Mammary epithelial cell (primary cell): ENCODE measurements at regions not wholly inside any gene's neighbourhood (a gene's known extent, or its start where the extent isn't known, plus 50 kb on each side); places are given as distances from the start of the nearest gene placed in this dataset.

Experiments used
- EZH2 ChIP-seq: IDR thresholded peaks from 2 replicates; pipeline ENCODE4 v1.6.1; 2012; ENCODE audit warnings: low read length, inconsistent platforms, borderline replicate concordance
- TF ChIP-seq, protein P1 (sequence below), 2 donors: IDR thresholded peaks in 1 of 2; conservative IDR thresholded peaks in 1 of 2; 2 replicates each; pipeline ENCODE4 v1.5.1; 2011 to 2012; ENCODE audit warnings: inconsistent platforms in 2 of 2, low read length in 2 of 2, mild to moderate bottlenecking in 2 of 2, control low read depth in 1 of 2, low read depth in 1 of 2; ENCODE audit not compliant: insufficient read depth in 1 of 2; ENCODE audit errors: extremely low read depth in 1 of 2

- TF ChIP-seq, protein P1, sequence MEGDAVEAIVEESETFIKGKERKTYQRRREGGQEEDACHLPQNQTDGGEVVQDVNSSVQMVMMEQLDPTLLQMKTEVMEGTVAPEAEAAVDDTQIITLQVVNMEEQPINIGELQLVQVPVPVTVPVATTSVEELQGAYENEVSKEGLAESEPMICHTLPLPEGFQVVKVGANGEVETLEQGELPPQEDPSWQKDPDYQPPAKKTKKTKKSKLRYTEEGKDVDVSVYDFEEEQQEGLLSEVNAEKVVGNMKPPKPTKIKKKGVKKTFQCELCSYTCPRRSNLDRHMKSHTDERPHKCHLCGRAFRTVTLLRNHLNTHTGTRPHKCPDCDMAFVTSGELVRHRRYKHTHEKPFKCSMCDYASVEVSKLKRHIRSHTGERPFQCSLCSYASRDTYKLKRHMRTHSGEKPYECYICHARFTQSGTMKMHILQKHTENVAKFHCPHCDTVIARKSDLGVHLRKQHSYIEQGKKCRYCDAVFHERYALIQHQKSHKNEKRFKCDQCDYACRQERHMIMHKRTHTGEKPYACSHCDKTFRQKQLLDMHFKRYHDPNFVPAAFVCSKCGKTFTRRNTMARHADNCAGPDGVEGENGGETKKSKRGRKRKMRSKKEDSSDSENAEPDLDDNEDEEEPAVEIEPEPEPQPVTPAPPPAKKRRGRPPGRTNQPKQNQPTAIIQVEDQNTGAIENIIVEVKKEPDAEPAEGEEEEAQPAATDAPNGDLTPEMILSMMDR (conservative IDR thresholded peaks at IDR 0.05 in 1 of 2, IDR thresholded peaks at IDR 0.05 in 1 of 2; ENCODE audit: extremely low read depth in 1 of 2, insufficient read depth in 1 of 2, low read depth in 1 of 2, low read length in 2 of 2): no peak
- TF ChIP-seq EZH2: no peak
Observed at GRCh38 chr6:42502990-42503389, 51.3 kb upstream of the TRERF1 start.
